ENCODE measurements at regions not wholly inside any gene's neighbourhood (a gene's known extent, or its start where the extent isn't known, plus 50 kb on each side); places are given as distances from the start of the nearest gene placed in this dataset.

DNA sequence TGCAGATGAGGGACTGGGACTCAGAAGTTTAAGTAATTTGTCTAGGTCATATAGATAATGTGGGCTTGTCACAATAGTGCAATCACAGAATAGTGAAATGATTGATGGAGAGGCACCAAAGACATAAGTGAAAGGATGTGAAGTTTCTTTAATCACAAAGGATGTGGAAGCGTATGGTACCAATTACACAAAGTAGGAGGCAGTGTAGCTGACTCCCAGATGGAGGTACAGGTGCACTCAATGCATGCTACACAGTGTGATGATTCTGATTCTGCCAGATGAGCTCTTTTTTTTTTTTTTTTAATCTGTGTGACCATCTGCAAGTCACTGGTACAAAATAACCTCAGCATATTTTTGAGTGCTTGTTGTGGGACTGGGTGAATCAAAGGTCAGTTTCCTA, 411.3 kb downstream of the SPRY1 start:
- no peak for DNase-seq (ENCODE audit: low spot score)

GRCh38 chr4:123809864-123810263, 413.3 kb downstream of the SPRY1 start:
- DNase-seq (ENCODE audit: low spot score), result no peak

DNA sequence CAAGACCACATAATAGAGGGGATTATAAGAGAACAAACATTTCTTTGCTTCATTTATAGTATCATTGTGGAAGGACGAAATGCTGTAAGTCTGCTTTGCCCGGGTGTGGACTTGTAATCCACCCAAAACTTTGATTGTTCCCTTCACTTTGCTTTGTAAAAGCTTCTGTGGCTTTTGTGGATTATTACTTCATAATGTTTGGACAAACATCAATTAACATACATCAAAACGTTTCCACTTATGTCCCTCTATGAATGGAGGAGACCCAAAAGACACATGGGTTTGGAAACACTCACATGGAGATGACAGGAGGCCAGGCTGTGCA, 415.4 kb downstream of the SPRY1 start:
- no peak for DNase-seq (ENCODE audit: low spot score)

DNA sequence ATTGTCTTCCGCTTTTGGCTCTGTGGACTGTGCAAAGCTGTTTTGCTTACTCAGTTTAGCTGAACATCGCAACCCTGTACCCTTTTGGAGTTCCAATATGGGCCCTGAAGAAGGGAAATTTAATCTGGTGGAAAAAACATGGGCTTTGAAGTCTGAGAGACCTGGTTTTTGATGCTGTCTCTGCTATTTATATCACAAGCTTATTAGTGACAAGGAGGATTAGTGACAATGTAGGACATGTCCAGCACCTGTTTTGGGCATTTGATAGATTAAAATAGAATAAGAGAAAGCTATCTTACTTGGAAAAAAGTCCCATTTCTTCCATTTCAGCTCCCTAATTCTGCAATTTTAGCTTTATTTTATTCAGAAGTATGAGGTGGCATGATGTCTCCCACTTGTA, 417.3 kb downstream of the SPRY1 start:
- DNase-seq (ENCODE audit: low spot score), result no peak

- no peak for DNase-seq (ENCODE audit: low spot score)
These were observed 419.9 kb downstream of the SPRY1 start for GRCh38 chr4:123816462-123816861.

GRCh38 chr4:123817025-123817688, 420.6 kb downstream of the SPRY1 start:
- no peak for DNase-seq (ENCODE audit: low spot score)

GRCh38 chr4:123819362-123820035, 422.9 kb downstream of the SPRY1 start:
- no peak for DNase-seq (ENCODE audit: low spot score)

GRCh38 chr4:123821861-123822260, 425.3 kb downstream of the SPRY1 start:
- no peak for DNase-seq (ENCODE audit: low spot score)

DNA sequence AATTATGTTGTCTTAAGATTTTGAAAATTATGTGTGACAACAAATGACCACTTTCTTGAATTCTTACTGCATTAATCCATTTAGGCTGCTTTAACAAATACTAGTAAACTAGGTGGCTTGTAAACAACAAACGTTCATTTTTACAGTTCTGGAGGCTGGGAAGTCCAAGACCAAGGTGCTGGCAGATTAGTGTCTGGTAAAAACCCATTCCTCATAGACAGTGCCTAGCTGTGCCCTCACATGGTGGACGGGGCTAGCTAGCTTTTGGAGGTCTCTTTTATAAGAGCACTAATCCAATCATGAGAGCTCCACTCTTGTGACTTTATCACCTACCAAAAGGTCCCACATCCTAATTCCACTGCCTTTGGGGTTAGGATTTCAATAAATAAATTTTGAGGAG, 425.8 kb downstream of the SPRY1 start:
- no peak for DNase-seq (ENCODE audit: low spot score)

DNA sequence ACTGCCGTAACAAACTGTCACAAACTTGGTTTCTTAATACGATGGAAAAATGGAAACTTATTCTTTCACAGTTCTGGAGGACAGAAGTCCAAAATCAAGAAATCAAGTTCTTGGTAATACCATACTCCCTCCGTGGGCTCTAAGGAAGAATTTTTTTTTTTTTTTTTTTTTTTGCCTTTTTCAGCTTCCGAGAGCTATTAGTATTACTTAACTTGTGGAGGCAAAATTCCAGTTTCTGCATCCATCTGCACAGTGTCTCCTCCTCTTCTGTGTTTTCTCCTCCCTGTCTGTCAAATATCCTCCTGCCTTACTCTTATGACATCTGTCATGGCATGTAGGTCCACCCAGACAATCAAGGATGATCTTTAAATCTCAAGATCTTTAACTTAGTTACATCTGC, 426.6 kb downstream of the SPRY1 start:
- no peak for DNase-seq (ENCODE audit: low spot score)

DNA sequence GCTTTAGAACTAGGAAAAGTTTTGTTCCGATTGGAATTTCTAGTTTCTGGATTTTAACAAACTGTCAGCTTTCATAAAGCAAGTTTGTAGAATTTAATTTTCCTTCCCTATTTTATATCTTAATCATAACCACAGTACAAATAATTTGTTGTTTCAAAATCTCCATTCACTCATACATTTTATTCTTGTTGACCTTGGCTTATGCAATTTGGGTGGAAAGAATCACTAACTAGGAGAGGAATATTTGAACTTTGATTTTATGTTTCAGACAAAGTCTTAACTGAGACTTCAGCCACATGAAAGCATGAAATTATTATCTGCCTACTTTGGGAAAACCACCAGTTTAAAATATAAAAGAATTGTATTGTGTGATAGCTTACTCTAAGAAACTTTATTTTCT, 427.9 kb downstream of the SPRY1 start:
- no peak for DNase-seq (ENCODE audit: low spot score)

- no peak for DNase-seq (ENCODE audit: low spot score)
These were observed 429.1 kb downstream of the SPRY1 start for GRCh38 chr4:123825596-123826291.

- no peak for DNase-seq (ENCODE audit: low spot score)
These were observed 430.3 kb downstream of the SPRY1 start for GRCh38 chr4:123826896-123827295.

GRCh38 chr4:123827511-123827910, 430.9 kb downstream of the SPRY1 start:
- DNase-seq (ENCODE audit: low spot score), result no peak

DNA sequence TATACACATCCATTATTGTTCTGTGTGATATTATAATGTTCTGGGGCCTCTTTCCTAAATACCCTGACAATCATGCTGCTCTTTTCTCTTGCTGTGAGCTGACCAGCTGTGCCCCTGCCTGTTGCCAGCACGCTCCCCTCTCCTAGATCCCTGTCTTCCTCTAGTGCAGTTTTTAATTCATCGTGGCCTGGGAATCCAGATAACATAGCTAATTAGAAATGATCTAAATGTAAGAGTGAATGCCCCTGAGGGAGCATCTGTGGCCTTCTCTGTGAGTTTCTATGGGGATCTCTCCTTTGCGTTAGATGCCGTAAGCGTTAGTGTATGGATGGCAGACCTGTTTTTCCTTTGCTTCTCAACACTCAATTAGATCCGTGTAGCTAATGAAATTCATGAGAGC, 434.3 kb downstream of the SPRY1 start:
- no peak for DNase-seq (ENCODE audit: low spot score)

DNA sequence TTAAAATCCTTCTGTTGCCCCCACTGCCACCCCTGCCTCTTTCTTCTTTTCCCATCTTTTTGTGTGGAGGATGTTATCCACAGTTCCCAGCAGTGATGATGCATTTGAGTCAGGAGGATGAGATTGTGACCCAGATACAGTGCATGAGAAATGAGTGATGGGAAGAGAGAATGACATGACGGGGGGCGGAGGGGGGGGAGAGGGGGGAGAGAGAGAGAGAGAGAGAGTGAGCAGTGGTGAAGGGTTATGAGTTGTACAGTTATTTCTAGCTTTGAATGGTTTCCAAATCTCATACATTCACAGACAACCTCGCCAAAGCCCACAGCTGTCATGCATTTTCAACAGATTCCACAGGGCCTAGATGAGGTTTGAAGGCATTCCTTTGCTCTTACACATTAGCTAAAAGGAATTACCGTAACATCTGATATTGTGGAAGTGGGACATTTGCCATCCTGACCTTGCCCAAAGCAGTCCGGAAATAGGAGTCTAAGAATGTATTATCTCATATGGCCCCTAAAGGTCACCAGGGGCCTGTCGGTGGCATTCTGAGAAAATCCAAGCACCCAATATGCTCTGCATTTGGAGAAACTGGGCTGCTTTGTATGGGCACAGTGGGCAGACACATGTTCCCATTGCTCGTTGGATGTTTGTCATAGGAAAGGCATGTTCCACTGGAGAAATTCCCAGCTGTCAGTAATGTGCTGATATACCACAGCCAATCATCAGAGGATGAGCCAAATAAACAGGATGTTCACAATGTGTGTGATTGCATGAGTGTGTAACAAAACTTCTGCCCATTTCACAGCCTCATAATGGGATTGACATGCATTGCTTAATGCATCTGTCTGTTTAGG, 435.8 kb downstream of the SPRY1 start:
- no peak for DNase-seq (ENCODE audit: low spot score)

GRCh38 chr4:123833171-123833643, 436.6 kb downstream of the SPRY1 start:
- no peak for DNase-seq (ENCODE audit: low spot score)

DNA sequence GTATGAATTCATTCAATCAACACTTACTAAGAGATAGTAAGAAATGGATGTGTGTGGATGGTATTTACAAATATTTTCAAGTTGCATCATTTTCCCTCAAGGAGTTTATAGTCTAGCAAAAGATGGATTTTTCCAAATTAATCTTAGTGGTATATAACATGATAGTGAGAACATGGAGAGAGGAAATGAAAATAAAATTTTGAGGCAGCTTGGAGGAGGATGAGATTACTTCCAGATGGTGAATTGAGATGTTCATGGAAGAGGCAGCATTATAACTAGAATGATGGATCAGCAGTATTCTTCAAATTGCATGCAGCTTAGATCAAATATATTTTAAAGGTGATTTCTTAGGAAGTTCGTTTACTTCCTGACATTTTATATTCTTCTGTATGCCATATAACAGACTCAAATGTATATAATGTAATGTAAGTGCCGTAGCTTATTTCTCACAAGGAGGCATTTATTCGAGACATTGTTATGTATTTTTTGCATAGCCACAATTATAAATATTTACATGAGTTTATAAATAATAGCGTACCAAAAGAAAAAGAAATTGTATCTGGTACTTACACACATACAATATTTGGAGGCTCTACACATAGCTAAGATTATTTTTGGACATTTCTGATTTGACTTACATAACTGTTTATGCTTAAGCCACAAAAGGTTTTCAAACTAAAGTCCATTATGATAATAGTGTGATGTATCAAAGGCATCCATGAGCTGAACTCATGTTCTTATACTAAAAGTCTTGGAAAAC, 439.4 kb downstream of the SPRY1 start:
- DNase-seq (ENCODE audit: low spot score), result no peak

DNA sequence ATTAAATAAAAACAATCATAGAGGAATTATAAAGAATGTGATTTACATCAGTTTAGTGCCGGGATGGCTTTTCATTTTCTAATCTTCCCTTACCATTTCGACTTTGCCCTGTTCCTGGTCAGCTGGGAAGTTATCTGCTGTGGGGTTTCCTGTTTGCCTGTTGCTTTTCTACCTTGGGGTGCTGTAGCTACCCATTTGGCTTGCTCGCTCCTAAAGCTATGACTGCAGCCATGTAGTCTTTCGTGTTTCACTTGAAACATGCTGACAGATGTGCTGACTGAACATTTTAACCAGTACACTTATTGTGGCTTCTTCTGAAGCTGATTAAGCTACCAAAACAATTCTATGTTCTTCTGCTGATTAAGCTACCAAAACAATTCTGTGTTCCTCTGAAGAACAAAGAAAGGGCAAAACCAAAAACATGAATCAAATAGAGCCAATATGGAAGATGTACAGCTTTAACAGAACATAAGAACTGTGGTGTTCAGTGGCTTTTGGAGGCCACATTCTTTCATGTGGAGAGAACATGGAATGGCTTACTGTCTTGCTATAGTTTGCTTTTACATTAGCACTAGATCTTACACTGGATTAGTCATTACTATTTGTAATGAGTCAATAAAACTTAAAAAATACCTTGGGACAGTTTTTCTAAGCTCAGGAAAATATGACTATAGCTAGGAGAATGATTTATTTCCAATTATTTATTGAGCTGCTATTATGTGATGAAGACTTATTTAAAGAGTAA, 440.4 kb downstream of the SPRY1 start:
- no peak for DNase-seq (ENCODE audit: low spot score)

- DNase-seq (ENCODE audit: low spot score), result no peak
These were observed 441.9 kb downstream of the SPRY1 start for GRCh38 chr4:123838474-123838873.

DNA sequence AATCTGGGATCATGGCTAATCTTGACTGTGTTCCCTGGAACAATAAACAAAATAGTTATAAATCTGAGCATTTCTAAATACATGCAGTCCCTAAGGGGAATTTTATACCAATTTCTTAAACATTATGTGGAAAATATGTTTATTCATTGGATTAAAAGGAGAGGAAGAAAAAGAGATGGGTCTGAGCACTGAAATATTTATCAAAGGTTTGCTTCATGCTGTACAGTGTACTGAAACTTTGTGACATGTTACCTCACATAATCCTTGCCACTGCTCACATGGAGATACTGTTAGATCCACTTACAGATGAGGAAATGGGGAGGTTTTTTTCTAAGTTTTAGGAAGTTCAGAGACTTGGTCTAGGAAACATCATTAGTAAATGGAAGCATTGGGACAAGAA, 443.6 kb downstream of the SPRY1 start:
- DNase-seq (ENCODE audit: low spot score), result no peak

All from CD4-positive, alpha-beta T cell treated with Interleukin-15 for 4 hours (primary cell).